GM20000 (cell line): ENCODE measurements at regions not wholly inside any gene's neighbourhood (a gene's known extent, or its start where the extent isn't known, plus 50 kb on each side); places are given as distances from the start of the nearest gene placed in this dataset.

Source experiments
- DNase-seq: peaks from one replicate; pipeline ENCODE4 v3.0.0; 2012; ENCODE audit warnings: low spot score
- CTCF ChIP-seq: IDR thresholded peaks from 2 replicates; pipeline ENCODE4 v1.5.1; 2012; ENCODE audit warnings: mild to moderate bottlenecking, control low read depth; ENCODE audit errors: extremely low read depth, missing control alignments

DNA sequence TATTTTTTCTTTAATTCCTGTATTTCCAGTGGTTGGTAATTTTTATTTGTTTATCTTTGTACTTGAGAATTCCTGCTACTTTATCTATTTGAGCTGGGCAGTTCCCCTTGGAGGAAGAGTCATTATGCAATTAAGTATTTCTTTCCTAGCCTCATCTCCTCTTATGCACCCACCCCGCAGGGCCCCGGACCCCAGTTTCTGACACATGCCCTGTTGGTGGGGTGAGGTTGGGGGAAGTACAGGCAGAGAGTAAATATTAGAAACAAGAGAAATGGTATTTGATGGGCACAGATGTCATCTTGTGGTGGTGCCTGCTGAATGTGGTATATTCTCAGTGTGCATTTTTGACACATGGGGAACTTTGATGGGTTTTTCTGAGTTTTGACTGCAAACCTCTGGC lies 602.7 kb upstream of the NOX3 start:
- TF ChIP-seq CTCF: no peak
- no peak for DNase-seq

DNA sequence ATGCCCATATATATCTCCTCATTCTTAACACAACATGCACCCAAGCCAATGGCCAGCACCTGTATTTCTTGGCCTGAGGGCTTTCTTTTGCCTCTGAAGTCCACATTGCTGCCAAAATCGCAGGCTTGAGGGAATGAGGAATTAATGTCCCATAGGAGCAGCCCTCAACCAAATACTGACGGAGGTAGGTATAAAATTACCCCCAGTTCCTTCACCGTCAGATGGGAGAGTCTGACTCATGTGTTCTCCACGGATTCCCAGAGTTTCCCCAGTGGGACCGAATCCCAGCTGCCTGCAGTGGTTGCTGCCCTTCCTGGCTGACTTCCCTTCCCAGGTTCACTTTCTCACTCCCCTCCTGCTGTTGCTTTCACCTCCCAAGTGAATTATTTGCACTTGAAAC lies 602.2 kb upstream of the NOX3 start:
- TF ChIP-seq CTCF: no peak
- DNase-seq: no peak

DNA sequence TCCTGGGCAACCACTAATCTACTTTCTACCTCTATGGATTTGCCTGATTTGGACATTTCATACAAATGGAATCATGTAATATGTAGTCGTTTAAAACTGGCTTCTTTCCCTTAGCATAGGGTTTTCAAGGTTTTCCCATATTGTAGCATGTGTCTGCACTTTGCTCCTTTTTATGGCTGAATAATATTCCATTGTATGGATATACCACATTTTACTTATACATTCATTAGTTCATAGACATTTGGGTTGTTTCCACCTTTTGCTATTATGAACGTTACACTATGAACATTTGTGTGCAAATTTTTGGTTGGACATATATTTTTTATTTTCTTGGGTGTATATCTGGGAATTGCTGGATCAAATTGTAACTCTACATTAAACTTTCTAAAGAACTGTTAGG lies 600.4 kb upstream of the NOX3 start:
- TF ChIP-seq CTCF: no peak
- DNase-seq: no peak

GRCh38 chr6:156053626-156054025 lies 598.0 kb upstream of the NOX3 start:
- no peak for TF ChIP-seq CTCF
- DNase-seq: no peak

DNA sequence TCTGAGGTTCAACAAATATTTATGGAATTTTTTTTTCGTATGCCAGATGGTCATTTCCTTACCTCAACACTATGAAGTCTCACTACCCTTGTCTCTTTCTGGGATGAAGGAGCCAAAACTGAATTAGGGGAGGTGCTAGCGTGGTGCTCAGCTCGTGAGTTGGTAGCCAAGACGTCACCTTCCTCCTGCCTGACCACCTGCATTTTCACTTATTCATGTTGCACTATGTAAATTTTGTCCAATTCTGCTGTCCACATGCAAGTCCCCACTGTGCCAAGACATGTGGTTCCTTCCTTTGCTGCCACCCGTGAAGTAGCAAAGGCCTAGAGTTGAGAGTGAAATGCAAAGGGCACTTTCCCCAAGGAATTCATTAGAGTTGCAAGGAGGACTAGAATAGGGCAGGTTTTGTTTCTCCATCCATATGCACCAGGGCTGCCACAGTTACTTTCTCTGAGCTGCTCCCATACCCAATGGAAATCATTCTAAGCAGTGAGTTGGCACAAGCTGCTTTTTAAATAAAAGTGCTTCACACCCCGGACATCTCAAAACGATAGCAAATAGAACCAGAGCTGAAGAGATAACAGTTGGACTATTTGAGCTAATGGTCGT lies 591.3 kb upstream of the NOX3 start:
- DNase-seq: no peak
- no peak for TF ChIP-seq CTCF

DNA sequence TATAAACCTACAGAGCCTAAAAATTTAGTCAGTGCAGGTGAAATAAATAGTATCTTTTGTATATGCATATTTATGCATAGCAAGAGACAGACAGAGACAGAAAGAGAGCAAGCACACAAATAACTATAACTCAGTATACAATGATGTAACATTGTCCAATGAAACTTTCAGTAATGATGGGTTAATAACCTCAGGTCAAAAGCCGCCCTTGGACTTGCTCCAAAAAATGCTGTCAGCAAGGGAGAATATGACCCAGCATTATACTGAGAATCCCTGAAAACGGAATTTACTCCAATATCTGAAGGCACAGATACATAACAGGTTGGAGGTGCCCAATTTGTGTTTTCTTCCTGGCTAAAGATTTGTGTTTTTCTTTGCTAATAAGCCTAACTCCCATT lies 590.6 kb upstream of the NOX3 start:
- no peak for TF ChIP-seq CTCF
- DNase-seq: no peak

DNA sequence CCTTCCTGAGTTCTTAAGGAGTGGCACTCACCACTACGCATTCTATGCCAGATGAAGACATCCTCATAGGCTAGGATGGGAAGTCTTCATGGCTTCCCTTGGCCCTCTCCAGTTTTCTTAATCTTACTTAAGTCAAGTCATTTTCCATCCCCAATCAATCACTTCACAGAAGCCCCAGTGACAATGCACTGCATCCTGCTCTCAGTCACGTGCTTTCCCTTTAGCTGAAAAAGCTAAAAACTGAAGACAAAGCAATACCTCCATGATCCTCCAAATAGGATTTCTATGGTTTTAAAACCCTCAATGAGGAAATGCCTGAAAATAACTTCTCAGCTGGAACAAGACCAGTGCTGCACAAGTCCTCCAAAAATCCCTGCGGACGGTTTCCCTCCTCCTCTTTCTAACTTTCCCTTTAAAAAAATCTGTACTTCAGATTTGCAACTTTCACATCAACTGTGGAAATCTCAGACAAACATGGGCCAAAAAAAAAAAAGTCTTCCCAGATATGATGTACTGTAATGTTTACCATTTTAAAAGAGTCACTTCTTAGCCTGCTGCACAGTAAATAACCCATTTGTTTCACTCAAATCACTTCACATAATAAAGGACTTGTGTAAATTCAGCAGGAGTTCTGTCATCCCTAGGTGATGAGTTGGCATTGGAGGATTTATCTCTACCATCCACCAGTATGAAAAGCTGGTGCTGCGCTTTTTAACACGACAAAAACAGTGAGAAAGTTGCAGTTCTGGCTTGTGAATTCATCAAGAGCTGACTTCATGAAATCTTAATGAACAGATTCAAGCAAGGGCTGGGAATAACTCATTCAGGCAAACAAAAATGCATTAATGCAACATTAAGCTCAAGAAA lies 590.0 kb upstream of the NOX3 start:
- no peak for DNase-seq
- no peak for TF ChIP-seq CTCF
